ENCODE measurements at regions not wholly inside any gene's neighbourhood (a gene's known extent, or its start where the extent isn't known, plus 50 kb on each side); places are given as distances from the start of the nearest gene placed in this dataset.

DNA sequence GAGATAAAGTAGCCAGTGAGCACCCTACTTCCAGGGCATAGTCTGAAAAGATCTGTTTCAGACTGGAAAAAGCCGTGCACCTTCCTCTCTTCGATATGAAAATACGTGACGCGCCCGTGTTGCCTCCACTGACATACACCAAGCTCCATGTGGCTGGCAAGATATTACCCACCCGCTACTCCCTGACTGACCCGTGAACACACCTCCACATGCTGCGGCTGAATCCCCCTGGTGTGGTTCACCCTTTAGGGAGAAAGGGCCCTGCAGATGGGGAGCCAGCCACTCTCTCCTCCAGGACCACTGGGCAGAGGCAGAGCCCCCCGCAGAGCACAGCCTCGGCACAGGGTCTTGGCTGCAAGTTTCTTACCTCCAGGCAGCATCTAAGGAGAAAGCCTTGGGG lies 245.0 kb downstream of the BRD1 start:
- no peak for DNase-seq

DNA sequence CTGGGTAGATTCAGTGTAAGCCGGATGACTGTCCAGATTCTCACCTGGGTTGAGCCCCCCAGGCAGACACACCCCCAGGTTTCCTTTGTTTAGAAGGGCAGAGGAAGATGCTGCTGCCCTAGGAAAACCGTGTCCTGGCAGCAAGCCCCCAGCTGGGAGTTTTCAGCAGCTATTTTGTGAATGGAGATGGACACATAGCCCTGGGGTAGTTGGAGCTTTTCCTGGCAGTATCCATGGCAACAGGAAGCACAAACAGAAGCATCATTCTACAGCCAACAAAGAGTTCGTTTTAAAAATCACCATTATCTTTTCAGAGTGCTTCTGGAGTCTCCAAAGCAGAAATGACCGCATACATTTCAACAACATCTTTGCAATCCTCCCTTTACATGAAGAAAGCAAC lies 245.5 kb downstream of the BRD1 start:
- no peak for DNase-seq

DNA sequence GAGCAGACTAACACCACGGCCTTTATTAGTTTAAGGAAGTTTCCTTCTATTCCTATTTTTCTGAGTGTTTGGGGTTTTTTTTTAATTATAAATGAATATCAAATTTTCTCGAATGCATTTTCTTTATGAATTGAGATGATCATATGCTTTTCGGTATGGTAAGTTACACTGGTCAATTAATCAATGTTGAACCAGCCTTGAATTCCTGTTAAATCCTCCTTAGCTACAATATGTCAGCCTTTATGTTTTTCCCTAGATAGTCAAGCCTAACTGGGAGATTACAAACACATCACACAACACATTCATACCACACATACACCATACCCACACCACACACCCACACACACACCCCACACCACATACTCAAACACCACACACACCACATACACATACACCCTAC lies 247.6 kb downstream of the BRD1 start:
- DNase-seq, result no peak

DNA sequence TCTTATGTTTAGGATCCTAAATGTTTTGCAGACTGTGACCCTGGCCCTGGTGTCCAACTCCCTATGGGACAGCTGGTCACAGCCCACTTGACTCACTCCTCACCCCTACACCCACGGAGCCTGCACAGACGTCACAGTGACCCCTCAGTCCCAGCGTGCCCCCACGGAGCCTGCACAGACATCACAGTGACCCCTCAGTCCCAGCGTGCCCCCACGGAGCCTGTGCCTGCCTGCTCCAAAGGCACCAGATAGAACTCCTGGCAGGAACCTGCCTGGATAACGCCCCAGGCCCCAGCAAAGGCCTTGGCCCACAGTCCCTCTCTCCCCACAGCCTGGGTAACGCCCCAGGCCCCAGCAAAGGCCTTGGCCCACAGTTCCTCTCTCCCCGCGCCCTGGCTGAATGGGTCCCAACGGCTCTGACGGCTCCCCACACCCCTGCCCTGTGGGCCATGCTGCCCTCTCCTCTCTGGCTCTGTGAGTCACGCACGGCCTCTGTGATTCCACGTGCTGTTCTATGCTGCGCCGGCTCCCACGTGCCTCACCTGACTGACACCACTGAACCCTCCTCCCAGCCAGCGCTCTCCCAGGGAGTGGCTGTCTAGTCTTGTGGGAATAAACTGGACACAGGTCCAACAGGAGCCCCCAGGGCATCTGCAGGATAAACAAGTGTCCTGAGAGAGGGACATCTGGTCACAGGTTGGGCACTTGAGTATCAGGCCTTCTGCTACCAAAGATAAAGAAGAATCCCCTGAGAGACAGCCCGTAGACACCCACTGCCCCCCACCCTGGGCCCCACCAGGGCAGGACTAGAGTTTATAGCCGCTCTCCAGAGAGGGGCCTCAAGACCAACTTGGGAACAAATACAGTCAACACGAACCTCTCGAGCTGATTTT lies 250.3 kb downstream of the BRD1 start:
- peak; percentile 27 for DNase-seq

DNA sequence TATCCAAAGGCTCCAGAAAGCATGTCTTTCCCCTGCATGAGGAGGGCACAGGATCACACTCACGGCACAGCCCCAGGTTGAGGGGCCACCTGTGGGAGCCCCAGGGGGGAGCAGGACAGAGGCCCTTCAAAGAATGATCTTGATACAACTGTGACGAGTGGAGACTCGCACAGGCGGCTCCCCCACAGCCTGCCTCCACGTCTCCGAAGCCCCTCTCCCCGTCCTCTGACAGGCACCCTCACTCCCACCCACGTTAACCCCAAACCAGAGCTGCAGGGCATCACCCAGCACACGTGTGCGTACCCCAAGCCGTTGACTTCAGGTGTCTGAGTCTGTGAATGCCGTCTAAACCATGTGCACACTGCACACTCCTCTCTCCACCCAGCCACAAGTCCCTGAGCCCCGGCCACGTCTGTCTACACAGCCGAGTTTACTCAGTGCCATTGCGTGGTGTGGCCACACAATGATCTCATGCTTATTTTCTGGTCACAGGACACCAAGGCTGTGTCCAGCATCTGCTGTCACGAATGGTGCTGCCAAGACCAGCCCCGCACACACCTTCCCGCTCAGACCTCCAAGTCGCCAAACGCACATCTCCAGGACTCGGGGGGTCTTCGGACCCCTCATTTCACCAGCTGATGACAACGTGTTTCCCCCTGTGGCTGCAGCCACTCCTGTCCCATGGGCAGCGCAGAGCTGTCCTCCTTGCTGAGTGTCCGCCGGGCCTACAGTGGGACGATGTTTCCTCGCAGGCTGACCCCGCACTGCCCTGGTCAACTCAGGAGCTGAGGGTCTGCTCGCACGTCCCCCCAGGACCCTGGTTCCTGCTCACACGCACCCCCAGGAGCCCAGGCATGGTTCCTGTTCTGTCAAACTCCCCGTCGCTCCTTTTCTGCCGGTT lies 251.2 kb downstream of the BRD1 start:
- peak; percentile 52 for DNase-seq

DNA sequence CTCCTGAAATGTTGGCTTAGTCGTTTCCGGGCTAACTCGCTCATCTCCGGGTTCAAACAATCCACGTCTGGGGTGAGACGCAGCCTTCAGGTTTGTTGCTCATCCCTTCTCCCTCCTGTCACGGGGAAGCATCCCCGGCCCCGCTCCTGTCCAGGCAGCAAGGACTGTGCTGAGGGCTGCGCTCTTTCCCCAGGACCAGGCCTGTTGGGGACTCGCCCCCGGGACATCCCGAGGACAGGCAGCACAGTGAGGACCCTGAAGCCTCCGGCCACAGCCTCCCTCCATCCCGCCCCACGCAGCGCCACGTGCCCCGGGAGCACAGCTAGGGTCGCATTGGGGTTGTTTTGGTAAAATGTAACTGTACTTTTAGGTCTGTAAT lies 252.0 kb downstream of the BRD1 start:
- DNase-seq, result peak; percentile 47

DNA sequence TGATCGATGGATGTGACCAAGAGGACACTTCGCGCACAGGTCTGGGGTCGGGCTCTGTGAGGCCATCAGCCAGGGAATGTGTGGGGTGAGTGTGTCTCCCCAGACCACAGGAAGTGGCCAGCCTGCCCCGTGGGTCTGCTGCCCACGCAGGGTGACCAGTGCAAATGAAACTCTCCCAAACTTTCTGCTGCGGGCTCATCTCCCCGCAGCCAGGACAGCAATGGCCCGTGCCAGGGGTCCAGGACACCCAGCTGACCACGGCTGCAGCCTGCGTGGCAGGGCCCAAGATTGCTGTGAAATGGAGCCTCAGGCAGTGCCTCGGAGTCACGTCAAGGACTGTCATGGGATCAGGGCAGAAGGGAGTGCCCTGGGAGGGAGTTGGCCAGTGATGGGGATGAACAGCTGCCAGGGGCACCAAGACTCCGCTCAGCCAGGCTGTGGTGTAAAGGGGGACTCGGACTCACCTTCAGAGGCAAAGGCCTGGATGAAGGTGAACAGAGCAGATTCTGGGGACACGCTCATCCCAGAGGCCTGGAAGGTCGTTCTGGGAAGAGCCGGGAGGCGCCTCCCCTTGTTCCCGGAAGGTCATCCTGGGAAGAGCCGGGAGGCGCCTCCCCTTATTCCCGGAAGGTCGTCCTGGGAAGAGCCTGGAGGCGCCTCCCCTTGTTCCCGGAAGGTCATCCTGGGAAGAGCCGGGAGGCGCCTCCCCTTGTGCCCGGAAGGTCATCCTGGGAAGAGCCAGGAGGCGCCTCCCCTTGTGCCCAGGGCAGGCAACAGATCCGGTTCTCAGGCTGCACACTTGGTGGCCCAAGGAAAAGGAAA lies 252.6 kb downstream of the BRD1 start:
- peak; percentile 59 for DNase-seq

DNA sequence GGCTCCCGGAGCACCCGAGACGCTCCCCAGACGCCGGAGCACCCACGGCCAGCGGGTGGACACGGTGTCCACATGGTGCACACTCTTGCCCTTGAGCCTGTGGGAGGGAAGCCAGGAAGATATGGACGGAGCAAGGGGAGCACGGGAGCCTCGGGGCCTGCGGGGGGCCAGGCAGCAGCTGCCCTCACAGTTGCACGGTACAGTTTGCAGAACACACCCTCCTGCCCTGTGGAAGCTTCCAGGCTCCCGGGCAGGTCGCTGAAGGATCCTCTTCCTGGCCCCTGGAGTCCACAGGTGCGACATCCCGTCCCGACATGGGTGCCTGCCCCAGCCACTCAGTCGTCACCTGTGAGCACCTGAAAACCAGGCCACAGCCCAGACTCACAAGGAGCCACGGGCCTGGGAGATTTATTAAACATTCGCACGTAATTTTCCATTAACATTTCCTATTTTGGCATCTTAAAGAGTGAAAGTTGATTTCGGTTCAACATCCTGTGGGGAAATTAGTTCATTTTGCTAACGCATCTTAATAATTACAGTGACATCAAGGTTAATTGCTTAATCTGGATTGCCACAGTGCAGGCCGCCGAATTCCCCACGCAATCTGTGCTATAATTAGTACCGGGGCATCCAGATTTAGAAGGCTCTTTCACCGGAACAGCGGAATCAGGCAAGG lies 253.3 kb downstream of the BRD1 start:
- DNase-seq, result peak; percentile 37

DNA sequence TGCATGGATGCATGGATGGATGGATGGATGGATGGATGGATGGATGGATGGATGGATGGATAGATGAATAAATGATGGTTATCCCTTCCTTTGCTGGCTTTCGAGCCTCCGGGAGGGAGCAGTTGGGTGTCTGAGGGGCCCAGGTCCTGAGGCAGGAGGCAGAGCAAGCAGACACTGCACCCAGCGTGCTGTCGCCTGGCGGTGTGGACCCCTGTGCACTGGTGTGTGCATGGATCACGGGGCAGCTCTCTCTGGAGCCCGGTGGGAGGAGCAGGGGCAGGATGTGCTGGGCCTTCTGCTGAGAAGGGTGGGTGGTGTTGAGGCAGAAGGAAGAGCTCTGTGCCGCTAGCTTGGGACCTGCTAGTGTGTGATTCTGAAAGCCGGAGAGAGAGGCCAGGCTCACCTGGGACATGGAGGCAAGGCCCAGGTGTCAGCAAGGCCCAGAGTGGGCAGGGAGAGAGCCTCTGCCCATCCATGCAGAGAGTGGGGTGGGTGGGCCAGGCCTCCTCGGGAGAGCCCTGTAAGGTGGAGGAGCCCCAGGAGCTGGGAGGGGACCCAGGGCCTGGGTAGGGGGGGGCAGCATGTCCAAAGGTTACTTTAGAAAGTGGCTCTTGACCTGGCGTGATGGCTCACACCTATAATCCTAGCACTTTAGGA lies 254.4 kb downstream of the BRD1 start:
- peak; percentile 48 for DNase-seq

DNA sequence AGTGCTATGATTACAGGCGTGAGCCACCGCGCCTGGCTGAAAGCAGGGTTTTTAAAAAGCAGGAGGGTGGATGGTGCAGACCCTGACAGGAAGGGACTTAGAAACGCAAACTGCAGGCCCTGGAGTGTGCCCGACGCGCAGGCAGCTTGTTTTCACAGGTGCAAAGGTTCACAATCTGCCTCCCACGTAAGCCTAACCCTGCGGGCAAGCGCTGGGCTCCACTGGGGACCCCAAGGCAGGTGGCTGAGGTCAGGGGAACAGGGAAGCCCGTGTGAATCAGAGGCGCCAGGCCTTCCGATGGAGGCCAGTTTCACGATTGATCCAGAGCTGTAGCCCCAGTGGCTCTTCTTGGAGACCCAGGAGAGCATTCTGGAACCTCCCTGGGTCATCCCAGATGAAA lies 256.3 kb downstream of the BRD1 start:
- DNase-seq, result peak; percentile 37

DNA sequence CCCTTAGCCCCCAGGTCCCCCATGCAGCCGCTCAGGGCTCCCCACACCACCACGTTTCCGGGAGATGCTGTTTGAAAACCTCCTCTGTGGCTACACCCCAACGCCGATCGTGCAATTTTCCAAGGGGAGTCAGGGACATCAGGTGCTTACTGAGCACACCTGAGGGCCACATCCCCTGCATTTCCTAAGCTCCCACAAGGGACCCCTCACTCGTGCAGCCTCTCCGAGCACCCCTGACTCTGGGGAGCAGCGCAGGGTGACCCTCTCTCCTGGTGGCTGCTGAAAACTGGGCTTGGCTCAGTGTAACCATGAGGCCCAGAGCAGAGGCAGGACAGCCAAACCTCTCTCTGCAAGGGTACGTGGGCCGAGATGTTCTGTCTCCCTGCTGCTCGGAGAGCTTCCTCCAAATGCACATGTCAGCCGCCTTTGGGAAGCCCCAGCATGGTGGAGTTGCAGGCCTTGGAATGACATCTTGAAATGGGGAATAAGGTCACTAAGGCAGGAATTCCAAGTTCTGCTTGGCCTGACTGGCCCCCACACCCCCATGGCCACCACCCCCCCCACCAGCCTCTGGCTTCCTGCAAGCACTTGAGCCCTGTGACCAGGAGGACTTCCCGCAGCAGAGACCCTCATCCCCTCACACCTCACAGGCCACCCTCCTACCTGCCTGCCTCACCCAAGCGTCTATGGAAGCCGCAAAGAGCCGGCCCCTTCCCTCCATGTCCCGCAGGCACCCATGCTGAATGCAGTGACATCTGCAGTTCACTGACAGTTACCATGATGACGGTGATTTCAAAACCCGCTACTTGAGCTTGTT lies 257.4 kb downstream of the BRD1 start:
- DNase-seq, result peak; percentile 38

DNA sequence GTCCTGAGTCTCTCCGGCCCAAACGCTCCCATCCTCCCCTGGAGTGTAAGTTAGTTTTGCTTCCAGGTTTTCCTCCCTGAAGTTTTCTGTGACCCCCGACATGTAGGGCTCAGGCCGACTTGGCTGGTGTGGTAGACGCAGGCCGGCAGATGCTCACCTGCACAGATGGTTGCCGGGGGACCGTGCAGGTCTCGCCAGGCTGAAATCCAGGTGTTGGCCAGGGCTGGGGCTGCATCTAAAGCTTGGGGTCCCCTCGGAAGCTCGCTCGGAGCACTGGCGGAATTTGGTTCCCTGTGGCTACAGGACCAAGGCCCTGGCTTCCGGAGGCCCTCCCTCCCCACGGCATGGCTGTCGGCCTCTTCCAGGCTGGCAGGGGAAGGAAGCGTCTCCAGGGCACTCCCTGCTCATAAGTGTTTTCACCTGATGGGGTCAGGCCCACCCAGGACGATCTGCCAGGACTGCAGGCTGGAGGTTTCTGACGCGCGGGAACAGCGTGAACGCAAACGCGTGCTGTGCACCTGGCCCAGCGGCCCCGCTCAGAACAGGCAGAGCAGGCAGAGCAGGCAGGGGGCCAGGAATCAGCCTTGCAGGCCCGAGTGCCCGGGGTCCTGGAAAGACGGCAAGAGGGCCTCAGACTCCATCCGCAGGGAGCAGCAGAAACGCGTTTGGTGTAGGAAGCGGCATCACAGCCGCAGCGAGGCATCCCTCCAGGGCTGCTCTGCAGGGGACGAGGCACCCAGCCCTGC lies 258.2 kb downstream of the BRD1 start:
- DNase-seq, result peak; percentile 51

DNA sequence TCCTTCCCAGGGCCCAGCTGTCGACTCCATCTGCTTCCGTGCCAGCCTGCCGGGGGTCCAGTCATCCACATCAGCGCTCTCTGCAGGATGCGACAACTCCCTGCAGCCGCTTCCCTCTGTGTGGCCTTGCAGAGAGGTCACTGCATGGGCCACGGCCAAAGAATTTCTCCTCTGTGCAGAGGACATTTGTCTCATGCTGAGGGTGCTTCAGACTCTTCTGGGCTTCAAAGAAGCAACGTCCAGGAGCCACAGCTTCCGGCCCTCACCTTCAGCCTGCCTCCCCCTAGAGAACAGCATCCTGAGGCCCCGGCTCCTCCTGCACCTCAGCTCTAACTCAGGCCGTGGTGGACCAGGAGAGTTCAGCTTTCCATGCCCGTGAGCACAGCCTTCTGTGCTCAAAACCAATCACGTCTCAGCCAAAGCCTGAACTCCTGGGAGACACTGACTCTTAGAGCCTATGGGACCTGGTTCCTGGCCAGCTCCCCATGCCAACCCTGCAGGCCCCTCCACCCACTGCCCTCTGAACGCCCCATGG lies 258.9 kb downstream of the BRD1 start:
- peak; percentile 57 for DNase-seq

DNA sequence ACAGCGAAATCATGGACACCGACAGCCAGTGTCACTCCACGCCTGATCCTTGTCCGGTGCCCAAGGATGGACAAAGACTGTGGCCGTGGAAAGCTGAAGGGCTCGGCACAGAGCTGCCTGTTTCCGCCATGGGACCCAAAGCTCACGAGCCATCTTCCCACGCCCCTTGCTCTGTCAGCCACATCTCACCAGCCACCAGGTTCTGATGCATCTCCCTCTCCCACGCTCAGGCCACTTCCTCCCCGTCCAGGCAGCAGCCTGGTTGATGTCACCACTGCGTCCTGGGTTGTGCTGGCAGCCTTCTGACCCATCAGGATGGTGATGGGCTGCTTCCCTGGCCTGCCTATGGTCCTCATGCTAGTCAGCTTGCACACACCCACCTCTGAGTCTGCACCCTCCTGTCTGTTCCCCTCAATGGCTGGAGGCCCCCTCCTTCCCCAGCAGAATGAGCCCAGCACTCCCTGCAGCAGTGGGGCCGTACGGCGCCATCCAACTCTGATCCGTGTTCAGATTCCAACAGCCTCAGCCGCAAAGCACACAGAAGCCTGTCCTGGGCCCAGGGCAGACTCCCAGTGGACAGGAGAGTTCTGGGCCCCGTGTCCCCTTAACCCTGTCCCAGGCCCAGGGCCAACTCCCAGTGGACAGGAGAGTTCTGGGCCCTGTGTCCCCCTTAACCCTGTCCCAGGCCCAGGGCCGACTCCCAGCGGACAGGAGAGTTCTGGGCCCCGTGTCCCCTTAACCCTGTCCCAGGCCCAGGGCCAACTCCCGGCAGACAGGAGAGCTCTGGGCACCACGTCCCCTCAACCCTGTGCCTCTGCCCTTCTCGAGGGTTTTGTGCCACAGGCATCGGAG lies 259.5 kb downstream of the BRD1 start:
- peak; percentile 42 for DNase-seq

DNA sequence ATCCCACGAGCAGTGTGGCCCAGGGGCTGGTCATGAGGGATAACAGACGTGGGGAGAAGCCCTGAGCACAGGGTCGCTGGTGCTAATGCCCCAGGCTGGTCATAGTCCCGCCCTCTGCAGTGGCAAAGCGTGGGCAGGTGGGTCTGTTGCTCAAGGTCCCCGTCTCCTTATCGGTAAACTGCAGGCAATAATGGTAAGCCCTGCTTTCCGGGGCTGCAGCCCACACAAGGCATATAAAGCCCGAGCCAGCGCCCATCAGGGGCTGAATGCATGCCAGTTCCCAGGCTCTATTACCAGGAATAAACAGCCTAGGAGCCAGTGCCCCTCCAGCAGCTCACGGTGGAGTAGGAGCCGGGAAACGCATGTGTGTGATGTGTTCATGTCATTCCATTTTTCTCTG lies 261.0 kb downstream of the BRD1 start:
- DNase-seq, result peak; percentile 37

DNA sequence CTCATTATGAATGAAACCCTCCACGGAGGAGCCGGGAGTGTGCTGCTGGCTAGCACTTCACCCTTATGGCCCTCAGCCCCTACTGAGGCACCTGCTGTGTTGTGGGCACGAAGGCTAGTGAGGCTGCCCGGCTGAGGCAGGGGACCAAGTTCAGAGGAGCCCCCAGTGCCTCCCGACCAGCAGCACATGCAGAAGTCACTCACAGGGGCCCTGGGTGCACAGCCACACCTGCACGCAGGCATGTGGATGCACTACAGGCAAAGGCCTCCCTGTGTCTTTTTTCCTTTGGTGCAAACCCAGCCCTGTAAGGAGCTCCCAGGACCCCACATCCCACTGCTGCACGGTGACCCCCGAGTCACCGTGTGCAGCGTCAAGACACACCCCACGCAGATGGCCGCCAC lies 261.5 kb downstream of the BRD1 start:
- DNase-seq, result peak; percentile 42

DNA sequence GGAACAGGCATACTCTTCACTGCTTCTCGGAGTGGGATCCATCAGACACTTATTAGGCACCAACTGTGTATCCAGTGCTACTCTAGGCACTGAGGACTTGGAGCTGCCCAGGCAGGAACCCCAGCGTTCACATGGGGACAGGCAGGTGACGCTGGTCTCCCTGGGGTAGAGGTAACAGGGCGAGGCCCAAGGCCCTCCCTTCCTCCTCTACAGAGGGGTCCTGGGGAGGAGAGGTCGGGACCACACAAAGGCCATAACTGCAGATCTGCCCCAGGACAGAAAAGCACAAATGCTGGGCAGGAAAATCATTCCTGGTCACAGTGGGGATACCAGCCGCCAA lies 262.2 kb downstream of the BRD1 start:
- peak; percentile 45 for DNase-seq

DNA sequence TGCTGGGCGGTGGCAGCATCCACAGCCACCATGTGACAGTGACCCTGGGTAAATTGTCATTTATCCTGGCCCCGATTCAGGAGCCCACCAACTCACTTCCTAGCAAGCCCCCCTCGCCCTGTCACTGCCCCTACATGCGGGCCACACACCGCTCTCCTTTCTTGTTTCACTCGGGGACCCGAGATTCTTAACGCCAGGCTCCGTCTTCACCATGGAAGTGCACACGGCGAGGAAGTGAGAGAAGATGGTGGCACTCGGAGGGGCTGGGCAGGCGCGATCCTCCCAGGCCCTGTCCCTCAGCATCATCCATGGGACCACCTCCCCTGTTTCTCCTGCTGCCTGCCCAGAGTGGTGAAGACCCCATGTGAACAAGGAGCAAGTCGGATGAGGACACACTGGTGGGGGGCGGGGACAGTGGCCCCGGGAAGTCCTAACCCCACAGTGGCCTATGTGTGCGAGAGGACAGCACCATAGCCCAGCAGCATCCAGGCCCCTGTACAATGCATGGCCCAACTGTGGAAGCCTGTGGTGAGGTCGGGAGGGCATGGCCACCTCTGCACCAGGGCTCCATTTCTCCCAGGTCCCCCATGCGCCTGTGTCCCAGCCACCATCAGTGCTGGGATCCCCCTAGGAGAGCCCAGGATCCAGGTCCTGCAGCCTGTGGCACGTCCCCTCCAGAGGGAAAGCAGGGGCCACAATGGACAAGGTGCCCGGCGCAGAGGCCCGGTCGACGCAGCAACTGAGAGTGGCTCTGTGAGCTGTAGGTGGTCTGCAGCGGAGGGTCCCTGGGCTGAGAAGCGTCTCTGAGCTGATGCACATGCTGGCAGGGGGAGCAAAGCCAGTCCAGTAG lies 262.8 kb downstream of the BRD1 start:
- DNase-seq, result peak; percentile 41
